ENCODE measurements at regions not wholly inside any gene's neighbourhood (a gene's known extent, or its start where the extent isn't known, plus 50 kb on each side); places are given as distances from the start of the nearest gene placed in this dataset.
A peak's percentile ranks its signal among the peaks of the same experiment; 100 is the strongest.

GRCh38 chr2:215514516-215514915, 78.6 kb upstream of the FN1 start:
- H3K4me1 Mint-ChIP-seq = no peaks in the 10 kb centered on the region
- H3K4me3 Mint-ChIP-seq = no peak overlapping the region
- ChIA-PET CTCF (no interaction called here), POLR2A (no interaction called here)
- no peak for ATAC-seq
- DNase-seq (ENCODE audit: low spot score) = no peak
- H3K36me3 Mint-ChIP-seq = no peaks in the 10 kb centered on the region
- H3K9me3 Mint-ChIP-seq = no peaks in the 10 kb centered on the region
- H3K27me3 Mint-ChIP-seq (ENCODE audit: low read depth) = no peaks in the 10 kb centered on the region
- H3K27ac Mint-ChIP-seq = no peak overlapping the region
- TF ChIP-seq, protein P1, sequence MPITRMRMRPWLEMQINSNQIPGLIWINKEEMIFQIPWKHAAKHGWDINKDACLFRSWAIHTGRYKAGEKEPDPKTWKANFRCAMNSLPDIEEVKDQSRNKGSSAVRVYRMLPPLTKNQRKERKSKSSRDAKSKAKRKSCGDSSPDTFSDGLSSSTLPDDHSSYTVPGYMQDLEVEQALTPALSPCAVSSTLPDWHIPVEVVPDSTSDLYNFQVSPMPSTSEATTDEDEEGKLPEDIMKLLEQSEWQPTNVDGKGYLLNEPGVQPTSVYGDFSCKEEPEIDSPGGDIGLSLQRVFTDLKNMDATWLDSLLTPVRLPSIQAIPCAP (CRISPR knock-in tag; IDR thresholded peaks at IDR 0.05) = no peak
- TF ChIP-seq ATF6 (CRISPR knock-in tag; IDR thresholded peaks at IDR 0.05) (no peak), IRF2 (CRISPR knock-in tag; IDR thresholded peaks at IDR 0.05; ENCODE audit: borderline replicate concordance, low read depth) (no peak), CREM (CRISPR knock-in tag; IDR thresholded peaks at IDR 0.05) (no peak), MAX (CRISPR knock-in tag; IDR thresholded peaks at IDR 0.05) (no peak), GTF2I (CRISPR knock-in tag; conservative IDR thresholded peaks at IDR 0.05) (no peak), ZNF671 (CRISPR knock-in tag; IDR thresholded peaks at IDR 0.05) (no peak), CTCF (IDR thresholded peaks at IDR 0.05) (no peak), ZNF138 (CRISPR knock-in tag; conservative IDR thresholded peaks at IDR 0.05) (no peak)
- TF ChIP-seq, protein P2, sequence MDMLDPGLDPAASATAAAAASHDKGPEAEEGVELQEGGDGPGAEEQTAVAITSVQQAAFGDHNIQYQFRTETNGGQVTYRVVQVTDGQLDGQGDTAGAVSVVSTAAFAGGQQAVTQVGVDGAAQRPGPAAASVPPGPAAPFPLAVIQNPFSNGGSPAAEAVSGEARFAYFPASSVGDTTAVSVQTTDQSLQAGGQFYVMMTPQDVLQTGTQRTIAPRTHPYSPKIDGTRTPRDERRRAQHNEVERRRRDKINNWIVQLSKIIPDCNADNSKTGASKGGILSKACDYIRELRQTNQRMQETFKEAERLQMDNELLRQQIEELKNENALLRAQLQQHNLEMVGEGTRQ (CRISPR knock-in tag; IDR thresholded peaks at IDR 0.05) = no peak

DNA sequence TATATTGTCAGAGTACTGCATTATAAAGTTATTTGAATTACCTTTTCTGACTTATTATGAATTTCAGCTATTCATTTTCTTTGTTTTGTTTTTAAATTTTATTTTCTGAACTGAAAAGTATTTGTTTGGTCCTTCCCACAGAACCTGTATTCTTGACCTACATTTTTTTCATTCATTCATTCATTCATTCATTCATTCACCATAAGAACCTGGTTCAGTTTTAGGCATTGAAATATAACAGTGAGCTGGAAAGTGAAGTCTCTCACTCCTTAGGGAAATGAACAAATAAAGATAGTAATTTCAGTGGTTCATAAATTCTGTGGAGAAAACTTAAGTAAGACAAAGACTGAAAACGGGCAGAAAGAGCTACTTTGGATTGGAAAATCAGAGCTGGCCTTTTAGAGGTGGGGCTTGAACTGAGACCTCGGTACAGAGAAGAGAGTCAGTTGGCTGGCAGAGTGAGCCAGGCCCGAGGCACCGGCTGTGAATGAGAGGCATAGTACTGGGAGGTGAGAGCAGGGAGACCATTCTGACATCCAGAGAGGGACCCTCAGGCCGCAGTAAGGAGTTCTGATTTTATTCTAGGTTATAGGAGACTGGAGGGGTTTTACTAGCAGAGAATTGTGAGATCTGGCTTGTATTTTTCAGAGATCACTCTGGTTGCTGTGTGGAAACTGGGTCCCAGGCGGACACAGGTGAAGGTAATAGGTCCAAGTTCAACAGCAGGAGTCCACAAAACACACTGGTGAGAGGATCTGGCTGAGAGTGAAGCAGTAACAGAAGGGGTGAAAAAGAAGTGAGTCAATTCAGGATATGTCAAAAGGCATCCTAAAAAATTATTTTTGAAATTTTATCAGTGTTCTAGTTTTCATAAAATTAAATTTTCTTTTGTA, 75.8 kb upstream of the FN1 start:
- Mint-ChIP-seq H3K36me3 (no peaks in the 10 kb centered on the region), H3K27ac (no peak overlapping the region), H3K9me3 (no peaks in the 10 kb centered on the region), H3K4me1 (no peaks in the 10 kb centered on the region), H3K27me3 (ENCODE audit: low read depth) (no peaks in the 10 kb centered on the region), H3K4me3 (no peak overlapping the region)
- POLR2A ChIA-PET = interaction anchor here (0.6 kb wide), 1 partner anchor 1043 kb away, joined by 3 read pairs; no protein-coding TSS in a partner anchor
- CTCF ChIA-PET = no interaction called here
- ATAC-seq = peak; percentile 51; the same call in 1 of the 2 replicates
- no peak for DNase-seq (ENCODE audit: low spot score)
- TF ChIP-seq EMX1 (CRISPR knock-in tag; IDR thresholded peaks at IDR 0.05) (no peak), GABPB1 (CRISPR knock-in tag; IDR thresholded peaks at IDR 0.05) (no peak), ZNF219 (CRISPR knock-in tag; IDR thresholded peaks at IDR 0.05; ENCODE audit: borderline replicate concordance) (no peak), AR (CRISPR knock-in tag; IDR thresholded peaks at IDR 0.05) (no peak), HMGA2 (CRISPR knock-in tag; IDR thresholded peaks at IDR 0.05) (no peak), ZNF121 (CRISPR knock-in tag; IDR thresholded peaks at IDR 0.05) (no peak)
- TF ChIP-seq, protein P1 (CRISPR knock-in tag; IDR thresholded peaks at IDR 0.05) = no peak
- TF ChIP-seq, protein P3, sequence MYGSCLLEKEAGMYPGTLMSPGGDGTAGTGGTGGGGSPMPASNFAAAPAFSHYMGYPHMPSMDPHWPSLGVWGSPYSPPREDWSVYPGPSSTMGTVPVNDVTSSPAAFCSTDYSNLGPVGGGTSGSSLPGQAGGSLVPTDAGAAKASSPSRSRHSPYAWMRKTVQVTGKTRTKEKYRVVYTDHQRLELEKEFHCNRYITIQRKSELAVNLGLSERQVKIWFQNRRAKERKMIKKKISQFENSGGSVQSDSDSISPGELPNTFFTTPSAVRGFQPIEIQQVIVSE (CRISPR knock-in tag; IDR thresholded peaks at IDR 0.05; ENCODE audit: borderline replicate concordance) = no peak
